Inflammatory macrophage (primary cell): ENCODE measurements at regions not wholly inside any gene's neighbourhood (a gene's known extent, or its start where the extent isn't known, plus 50 kb on each side); places are given as distances from the start of the nearest gene placed in this dataset.
"Not testable (repeated sequence)": the region's sequence is repeated elsewhere in the genome, so short reads cannot be mapped to it uniquely, and the experiment has no call there.

Experiments
- DNase-seq, 2 donors: peaks; one replicate each; pipeline ENCODE4 v3.0.0-alpha.2; 2020 to 2022

DNA sequence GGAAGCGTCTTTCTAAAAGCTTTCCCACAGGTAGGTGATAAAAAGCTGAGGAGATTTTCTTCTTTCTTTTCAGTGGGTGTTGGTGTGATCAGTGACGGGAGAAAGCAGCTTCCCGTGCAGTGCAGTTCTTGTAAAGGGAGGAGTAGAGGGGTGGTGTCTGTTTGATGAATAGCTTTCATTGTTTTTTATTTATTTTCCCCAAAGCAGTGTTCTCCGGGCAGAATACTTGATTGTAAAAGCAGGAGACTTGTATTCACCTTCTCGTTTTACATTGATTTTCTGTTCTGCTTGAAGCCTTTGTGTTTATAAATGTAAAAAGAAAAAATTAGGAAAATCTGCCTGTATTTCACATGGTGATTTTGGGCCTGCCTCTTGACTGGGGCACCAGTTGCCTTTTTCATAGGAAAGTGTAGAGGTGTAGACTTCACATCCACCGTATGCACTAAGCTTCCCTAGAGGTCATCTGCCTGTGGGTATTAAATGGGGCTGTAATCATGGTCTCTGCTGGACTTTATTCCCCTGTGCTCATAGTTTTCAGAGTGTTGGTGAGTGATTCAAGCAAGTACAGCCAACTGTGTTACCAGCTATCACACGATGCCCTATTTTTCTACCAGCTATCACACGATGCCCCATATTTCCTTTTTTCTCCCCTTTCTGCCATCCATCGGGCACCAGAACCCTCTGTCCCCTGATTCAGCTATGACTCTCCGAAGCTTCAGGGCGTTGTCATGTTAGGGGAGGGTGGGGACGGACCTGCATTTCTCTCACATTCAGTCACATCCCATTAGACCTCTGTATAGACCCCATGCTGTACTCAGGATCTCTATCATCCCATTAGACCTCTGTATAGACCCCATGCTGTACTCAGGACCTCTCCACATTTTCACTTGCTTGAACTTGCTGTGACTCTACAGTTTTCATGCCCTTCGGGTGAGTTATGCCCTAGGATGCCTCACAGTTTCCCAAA is 526.5 kb downstream of the TRIML1 start:
- no peak for DNase-seq

DNA sequence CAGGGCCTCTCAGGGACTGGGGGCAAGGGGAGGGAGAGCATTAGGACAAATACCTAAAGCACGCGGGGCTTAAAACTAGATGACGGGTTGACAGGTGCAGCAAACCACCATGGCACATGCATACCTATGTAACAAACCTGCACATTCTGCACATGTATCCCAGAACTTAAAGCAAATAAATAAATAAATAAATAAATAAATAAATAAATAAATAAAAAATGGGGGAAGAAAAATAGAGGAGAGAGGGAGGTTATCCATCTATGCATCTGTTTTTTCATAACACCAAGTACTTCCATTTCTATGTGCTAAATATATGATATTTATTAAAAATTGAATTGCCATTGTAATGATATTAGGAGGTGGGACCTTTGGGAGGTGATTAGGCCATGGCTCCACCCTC is 539.5 kb downstream of the TRIML1 start:
- not testable (repeated sequence) for DNase-seq

- DNase-seq = no peak
Measured at GRCh38 chr4:188680004-188680666, 540.9 kb downstream of the TRIML1 start.

GRCh38 chr4:188680667-188681063 is 541.4 kb downstream of the TRIML1 start:
- no peak for DNase-seq

GRCh38 chr4:188682321-188682720 is 543.1 kb downstream of the TRIML1 start:
- DNase-seq = no peak

GRCh38 chr4:188683571-188683970 is 544.3 kb downstream of the TRIML1 start:
- no peak for DNase-seq

DNA sequence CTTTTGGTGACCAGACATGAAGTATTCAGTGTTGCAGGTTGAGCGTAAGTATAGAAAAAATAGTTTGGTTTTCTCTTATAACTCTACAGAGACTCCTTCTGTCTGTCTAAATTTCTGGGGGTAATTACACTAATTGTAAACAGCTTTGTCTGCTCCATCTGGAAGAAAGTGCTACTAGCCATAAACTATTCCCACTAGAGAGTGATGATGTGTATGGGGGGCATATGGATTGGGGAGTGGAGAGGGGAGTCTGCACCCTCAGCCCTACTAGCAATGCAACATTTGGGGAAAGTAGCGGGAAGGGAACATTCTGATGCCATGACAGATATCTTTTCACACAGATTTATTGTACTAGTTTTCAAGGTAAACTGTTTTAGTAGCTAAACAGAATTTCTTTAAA is 549.7 kb downstream of the TRIML1 start:
- no peak for DNase-seq

DNA sequence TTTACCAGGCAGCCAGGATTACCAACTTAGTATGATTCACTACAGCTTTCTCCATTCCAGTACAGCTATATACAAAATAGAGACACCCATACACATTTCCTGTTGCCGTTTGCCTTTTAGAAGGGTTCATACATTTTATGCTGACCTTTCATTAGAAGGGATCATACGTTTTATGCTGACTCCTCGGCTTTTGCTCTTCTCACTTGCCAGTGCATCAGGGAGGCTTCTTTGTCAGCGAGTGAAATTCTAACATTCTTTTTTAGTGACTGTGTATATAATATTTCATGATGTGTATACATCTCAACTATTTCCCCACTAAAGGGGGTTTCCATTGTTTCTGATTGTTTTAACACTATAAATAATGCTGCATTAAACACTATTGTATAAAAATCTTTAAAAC is 552.6 kb downstream of the TRIML1 start:
- DNase-seq = no peak

DNA sequence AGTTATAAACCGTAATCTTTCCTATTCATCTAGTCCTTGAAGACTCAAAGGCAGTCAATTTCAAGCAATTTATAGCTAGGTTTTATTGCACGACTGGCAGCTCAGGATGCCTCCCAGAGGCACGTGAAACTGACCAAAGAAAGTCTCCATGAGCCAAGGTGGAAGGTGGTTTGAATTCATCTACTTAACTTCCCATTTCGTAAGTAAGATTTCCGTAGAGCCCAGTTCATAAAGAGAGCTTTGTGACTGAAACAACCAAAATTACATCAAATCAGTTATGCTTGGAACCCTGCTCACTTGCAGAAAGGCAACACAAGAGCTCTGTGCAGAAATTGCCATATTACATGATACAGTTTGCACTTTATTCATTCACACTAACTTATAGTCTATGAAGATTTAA is 556.0 kb downstream of the TRIML1 start:
- DNase-seq = no peak

DNA sequence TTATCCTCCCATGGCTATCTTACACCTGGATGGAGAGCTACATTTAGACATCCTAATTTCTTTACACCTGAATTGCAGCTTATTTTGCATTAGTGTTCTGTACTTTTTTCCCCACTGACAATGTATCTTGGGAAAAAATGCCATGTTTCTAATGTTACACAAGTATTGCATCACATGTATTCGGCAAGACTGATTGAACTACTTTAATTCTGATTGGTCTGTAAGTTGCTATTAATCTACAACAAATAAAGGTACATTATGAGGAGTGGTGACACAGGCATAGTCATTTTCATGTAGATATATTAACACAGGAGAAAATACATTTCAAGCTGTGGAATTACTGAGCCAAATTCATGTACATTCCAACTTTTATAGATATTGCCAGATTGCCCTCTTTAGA is 558.0 kb downstream of the TRIML1 start:
- no peak for DNase-seq

DNA sequence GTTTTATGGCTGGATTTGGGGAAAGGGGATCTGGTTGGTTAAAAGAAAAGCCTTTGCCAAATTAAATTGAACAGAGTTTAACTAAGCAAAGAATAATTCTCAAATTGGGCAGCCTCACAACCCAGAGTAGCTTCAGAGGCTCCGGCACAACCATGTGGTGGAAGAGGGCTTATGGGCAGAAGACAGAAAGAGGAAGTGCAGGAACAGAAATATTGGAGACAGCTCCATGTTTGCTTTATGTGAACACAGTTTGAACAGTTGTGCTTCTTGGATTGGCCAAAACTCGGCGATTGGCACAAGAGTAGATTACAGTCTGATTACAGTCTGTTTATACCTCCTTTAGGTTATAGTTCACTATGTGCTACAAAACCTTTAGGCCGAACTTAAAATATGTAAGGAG is 562.7 kb downstream of the TRIML1 start:
- DNase-seq = no peak

- no peak for DNase-seq
Measured at GRCh38 chr4:188704288-188704687, 565.0 kb downstream of the TRIML1 start.

DNA sequence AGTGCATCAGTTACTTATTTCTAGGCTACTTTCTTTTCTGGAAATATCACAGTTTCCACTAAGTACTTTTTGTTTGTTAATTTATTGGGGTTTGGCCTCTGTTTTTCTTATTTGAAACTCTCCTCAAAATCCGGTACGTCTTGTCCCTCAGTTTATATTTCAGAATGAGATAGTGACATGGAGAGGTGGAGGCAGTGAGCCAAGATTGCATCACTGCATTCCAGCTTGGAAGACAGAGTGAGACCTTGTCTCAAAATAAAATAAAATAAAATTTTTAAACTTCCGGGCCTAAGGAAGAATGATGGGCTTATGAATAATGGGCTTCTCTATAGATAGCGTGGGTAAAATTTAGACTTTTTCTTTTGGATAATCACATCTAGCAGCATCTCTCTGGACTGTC is 567.8 kb downstream of the TRIML1 start:
- no peak for DNase-seq

GRCh38 chr4:188714501-188714900 is 575.3 kb downstream of the TRIML1 start:
- DNase-seq = no peak

DNA sequence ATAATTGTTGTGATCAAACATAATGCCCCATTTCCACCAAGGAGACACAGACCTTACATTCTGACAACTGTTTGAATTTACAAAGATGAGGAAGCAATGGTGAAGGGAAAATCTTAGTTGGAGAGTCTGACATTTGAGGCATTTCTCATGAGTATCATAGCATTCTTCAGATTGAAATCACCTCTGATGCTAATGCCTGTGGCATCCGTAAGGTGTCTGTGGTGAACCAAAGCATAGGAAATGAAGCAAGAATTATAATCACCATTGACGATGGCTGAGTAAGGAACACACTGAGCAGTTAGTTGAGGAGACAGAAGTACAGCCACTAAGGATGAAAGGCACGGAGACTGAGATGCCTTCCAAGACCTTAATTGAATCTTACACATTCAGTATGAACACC is 575.7 kb downstream of the TRIML1 start:
- DNase-seq = no peak

GRCh38 chr4:188717661-188718060 is 578.4 kb downstream of the TRIML1 start:
- no peak for DNase-seq

- no peak for DNase-seq
Measured at GRCh38 chr4:188719794-188720193, 580.6 kb downstream of the TRIML1 start.

DNA sequence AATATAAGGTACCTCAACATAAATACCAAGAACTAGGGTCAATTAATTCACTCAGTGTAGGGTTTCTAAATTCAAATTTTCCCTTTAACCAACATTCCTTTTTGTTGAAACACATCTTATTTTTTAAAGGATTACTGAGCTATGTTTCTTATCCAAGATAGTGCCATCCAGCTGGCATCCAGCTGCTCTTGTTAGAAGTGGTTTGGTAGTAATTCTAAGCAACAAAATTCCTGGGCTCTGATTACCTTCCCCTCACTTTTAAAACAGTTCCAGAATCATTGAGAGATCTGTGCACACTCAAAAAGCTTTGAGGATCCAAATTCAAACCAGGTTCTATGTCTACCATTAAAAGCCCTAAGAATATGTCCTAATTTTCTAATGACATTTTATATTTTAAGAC is 583.7 kb downstream of the TRIML1 start:
- no peak for DNase-seq

GRCh38 chr4:188727746-188728145 is 588.5 kb downstream of the TRIML1 start:
- DNase-seq = no peak

DNA sequence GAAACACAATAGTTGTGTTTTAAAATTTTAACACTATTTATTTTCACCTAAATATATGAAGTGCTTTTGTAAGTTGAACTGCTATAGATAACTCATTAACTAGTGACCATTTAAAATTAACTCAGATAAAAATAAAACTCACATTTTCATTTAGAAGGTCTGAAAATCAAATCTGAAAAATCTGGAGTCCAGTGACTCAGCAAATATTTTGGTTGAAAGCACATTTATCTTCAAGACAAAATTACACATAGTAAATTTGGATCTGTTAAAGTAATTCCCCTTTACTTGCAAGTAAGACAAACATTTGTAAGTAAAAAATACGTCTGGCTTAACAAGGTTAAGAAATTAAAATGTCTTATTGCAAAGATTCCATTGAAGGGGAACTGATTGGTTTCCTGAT is 589.1 kb downstream of the TRIML1 start:
- no peak for DNase-seq

DNA sequence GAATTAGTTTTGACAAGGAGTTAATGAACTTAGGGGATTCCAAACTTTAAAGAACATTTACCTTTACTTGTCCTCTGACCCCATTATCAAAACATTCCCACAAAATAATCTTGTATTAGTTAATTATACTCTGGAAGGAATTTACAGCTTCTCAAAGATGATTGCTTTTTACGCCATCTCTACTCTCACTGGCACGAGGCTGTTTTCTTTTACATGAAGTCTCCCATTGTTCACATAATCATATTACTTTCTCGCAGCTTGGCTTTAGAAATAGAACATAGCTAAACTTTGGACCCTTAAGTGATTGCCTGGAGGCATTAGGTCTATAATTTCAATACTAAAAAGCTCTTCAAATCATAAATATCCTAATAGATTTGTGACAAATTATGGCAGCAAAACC is 592.9 kb downstream of the TRIML1 start:
- DNase-seq = no peak

DNA sequence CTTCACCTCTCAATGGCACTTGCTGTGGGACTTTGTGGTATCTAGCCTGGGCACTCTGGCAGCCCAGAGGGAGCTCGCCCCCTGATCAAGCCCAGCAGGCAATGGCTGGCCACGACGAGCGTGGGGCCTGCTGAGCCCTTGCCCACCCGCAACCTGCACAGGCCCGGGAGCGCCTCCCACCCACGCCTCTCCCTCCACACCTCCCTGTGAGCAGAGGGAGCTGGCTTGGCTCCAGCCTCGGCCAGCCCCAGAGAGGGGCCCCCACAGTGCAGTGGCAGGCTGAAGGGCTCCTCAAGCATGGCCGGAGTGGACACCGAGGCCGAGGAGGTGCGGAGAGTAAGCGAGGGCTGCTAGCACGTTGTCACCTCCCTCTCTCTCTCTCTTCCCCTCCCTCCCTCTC is 595.8 kb downstream of the TRIML1 start:
- no peak for DNase-seq

DNA sequence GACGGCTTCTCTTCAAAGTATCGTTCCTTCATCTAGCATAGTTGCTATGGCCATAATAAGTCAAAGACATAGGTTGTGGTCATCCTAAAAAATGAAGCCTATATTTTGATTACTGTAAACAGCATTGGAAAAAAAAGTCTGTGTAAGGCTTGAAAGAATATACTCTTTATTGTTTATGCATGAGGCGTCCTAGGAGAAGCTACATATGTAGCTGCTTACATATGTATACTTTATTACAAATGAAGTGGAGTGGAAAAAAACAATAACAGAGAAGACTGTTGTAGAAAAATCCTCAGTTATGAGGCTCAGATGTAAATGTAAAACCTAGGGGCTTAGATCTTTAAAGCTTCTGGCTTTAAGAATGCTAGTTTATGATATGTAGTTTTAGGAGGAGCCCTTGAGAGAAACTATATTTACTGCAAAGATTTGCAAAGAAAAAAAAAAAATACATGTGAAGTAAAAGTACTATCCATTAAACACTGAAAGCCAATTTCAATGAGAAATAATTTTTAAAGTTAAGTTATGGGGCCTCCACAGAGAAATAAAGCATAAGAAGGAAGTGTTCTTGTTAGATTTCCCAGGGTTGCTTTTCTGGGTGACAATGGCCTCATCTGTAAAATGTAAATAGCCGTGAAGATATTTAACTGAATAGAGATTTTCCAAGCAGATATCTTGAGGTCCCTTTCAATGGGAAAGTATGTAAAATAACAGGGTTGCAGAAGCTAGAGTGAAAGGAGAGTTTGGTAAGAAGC is 598.2 kb downstream of the TRIML1 start:
- no peak for DNase-seq
